HG03175 (cell line): ENCODE measurements at regions not wholly inside any gene's neighbourhood (a gene's known extent, or its start where the extent isn't known, plus 50 kb on each side); places are given as distances from the start of the nearest gene placed in this dataset.

Source experiments
- ATAC-seq: cut with Tn5 transposase; IDR thresholded peaks from one replicate; pipeline ENCODE4 v1.9.1; 2021; ENCODE audit warnings: mild to moderate bottlenecking, moderate library complexity; ENCODE audit not compliant: unreplicated experiment

- no peak for ATAC-seq
Measured at GRCh38 chr20:60354024-60354580, 395.9 kb downstream of the CDH26 start.

- no peak for ATAC-seq
Measured at GRCh38 chr20:60358101-60358500, 399.9 kb downstream of the CDH26 start.

DNA sequence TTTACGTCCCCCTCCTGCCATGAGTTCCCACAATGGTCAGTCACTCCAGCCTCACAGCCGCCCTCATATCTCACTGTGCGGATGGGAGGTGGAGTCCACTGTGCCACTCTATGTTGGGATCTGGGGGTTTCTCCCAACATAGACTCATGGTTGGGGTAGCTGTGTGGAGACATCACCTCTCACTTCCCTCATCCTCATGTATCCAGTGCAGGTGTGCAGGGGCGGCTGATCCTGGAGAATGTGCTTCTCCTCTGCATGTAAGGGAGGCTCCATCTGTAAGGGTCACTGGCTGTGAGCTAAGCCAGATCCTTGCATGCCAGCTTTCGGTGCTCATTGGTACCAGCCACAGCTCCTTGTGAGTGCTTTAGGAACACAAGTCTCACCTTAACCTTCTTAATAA, 400.8 kb downstream of the CDH26 start:
- no peak for ATAC-seq

DNA sequence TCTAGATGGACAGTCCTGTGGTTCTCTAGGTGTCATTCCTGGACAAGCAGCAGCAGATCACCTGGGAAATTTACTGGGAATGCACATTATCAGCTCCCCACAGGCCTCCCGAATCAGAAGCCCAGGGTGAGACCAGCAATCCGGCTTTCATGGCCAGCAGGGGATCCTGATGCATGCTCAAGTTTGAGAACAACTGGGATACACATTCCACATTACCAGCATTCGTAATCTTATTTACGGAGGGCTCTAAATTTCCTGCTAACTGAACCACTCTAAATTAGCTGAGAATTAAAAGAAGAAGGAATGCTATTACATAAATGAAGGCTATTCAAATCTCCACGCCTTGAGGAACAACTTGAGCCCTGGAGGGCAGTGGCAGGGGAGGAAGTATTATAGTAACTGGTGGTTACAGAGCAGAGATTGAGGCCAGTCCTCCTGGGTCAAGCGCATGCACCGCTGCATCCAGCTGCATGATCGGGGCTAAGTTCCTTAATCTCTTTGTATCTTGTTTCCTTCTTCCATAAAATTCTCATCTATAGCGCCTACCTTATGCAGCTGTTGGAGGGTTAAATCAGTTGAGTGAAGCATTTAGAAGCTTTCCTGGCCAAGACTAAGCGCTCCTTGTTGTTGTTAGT, 403.7 kb downstream of the CDH26 start:
- no peak for ATAC-seq

GRCh38 chr20:60362531-60362930, 404.3 kb downstream of the CDH26 start:
- ATAC-seq, result no peak

- no peak for ATAC-seq
Measured at GRCh38 chr20:60363698-60364097, 405.5 kb downstream of the CDH26 start.

DNA sequence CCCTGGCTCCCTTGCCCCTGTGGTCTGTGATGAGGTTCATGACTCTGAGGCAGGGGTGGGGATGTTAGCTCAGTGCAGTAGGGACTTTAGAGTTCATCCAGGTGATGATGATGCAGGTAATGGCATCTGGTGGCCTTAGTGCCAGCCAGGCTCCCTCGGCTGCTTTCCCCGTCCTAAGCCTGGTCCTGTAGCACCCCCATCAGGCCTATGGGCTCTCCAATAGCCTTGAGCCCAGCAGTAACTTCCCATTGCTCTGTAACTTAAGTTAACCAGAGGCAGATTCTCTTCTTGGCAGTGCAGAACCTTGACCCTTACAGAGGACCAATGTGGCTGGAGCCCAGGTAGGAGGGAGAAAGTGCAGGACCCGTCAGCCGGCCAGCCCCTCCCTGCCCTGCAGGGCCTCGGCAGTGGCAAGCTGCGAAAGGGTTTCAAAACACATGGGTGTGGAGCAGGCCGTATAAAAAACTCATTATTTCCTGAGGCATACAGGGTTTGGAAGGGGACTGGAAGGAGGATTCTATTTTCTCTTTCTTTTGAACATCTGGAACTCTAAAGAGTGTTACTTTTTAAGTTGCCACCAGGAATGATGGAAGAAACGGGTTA, 406.9 kb downstream of the CDH26 start:
- ATAC-seq, result no peak

GRCh38 chr20:60365882-60366281, 407.7 kb downstream of the CDH26 start:
- ATAC-seq, result no peak

DNA sequence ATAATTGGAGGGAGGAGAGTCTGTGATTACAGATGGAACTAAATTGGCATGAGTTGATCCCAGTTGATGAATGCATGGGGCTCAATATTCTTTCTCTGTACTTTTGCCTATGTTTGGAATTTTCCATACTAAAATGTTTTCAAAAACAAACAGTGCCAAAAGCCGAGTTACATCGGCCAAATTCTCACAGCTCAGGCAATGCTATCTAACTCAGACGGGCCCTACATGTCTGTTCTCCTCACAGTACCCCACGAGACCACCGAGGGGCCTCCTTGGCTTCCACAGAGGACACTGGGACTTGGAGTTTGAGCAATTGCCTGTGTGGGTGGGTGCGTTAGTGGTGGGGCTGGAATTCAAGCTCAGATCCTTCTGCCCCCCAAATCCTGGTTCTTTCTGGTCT, 413.2 kb downstream of the CDH26 start:
- ATAC-seq, result no peak

DNA sequence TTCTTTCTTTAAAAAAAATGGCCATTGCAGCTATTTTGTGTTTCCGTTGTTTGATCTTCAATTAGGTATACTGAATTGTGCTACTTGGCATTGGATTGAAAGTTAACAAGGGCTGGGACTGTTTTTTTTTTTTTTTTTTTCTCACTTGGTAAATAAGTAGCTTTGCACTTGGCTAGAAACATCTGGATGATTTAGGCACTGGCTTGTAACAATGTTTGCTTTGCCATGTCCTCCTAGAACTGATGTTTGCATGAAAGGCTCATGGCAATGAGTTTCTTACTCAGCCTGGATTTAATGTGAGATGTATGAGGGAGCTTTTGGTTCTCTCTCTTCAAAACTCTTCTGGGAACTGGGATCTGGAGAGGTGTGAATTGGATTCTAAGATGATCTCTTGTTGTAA, 414.1 kb downstream of the CDH26 start:
- no peak for ATAC-seq

DNA sequence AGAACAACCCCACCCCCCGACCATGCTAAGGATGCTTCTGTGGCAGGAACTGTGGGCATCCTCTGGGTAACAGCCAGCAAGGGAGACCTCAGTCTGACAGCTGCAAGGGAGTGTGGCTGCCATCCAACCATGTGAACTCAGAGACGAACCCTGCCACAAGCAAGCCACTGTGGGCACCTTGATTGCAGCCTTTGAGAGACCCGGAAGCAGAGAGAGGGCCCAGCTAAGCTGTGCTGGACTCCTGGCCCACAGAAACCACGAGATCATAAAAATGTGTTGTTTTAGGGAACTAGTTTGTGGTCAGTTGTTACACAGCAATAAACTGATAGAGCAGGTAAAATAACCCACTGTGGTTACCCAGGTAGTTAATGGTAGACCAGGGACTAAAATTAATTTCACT, 414.6 kb downstream of the CDH26 start:
- no peak for ATAC-seq

DNA sequence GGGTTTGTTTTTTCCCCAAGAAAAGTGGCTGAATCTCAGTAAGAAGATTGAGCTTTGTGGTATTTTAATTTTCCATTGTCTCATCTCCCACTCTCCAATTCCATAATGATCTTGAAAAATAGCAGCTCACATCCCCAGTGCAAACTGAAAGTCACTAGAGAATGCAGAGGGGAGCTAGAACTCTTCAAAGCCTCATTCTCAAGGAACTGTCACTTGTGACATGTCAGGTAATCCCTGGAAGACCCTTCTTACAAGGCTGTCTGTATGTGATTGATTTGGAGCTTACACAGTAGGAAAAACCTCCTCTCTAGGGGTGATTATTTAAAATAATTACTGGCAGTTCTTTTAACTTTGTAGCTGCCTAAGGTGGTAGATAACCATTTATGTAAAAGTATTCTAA, 420.4 kb downstream of the CDH26 start:
- no peak for ATAC-seq

GRCh38 chr20:60381643-60382400, 423.6 kb downstream of the CDH26 start:
- ATAC-seq, result no peak

- no peak for ATAC-seq
Measured at GRCh38 chr20:60389441-60389840, 431.2 kb downstream of the CDH26 start.

DNA sequence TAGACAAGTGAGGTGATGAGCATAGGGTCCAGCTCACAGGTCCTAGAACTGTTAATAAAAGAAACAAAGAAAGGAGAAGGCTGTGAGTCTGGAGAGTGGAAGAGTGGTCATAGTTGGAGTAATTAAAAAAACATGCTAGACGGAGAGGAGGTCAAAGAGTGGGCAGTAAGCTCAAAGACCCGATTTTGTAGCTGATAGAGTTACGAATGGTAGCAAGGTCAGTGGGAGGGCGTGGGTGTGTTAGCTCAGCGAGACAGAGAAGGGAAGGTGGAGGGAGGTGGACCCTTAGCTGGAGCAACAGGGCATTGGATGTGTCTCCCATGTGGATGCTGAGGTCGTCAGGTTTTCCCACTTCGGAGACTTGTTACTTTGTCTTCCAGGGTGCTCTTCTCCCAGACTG, 431.7 kb downstream of the CDH26 start:
- no peak for ATAC-seq

- ATAC-seq, result no peak
Measured at GRCh38 chr20:60395991-60396390, 437.8 kb downstream of the CDH26 start.

- ATAC-seq, result no peak
Measured at GRCh38 chr20:60400567-60400966, 442.3 kb downstream of the CDH26 start.

GRCh38 chr20:60402189-60403058, 444.2 kb downstream of the CDH26 start:
- no peak for ATAC-seq

DNA sequence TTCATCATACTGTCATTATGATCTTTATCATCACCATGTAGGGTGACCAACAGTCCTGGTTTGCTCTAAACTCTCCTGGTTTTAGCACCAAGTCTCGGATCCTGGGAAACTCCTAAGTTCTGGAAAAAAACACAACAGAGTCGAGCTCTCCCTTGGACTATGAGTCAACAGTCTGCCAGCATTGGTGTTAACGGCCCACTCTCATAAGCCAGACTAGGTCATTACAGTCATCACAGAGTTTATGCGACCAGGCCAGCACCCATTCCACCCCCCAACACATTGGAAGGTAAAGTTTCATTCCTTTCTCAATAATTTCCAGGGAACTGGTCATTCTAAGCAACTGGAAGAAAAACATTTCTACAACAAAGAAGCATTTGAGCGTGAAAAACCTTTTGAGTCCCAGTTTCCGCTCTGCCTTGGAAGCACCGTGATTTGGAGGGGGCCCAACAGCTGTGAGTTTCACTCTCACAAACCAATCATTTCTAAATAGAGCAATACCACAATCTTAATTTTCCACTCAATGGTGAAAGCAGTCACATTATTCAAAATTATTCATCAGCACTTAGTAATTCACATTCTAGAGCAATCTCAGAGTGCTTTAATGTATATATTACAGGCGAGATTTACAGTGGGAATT, 445.0 kb downstream of the CDH26 start:
- ATAC-seq, result no peak

DNA sequence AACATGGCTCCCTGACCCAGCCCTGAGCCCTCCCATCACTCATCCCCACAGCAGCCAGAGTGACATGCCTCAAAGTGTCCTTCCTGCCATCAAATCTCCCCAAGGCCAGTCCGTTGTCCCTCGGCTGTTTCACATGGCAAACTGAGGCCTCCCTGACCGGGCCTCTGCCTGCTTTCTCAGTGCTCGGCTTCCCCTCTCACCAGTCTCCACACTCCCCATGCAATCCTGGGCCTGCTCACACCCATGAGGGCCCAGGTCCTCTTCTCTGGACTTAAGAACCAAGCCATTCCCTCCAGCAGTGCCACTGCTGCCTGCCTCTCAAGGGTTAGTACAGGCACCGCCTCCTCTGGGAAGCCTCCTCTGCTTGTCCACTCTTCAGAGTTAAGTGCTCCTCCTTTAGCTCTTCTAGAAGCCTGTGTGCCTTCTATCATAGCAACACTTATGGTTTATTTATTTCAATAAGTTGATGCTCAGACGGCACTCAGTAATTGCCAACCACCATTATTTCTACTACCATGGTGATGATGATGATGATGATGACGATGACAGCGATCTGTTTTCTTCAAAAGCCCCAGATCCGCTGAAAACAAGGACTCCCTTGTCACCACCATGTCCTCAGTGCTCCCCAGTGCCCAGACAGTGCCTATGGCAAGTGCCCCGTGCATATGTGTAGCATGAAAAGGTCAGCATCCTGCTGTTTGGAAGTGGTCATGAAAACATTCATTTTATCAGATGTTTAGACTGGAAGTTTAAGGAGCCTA, 449.0 kb downstream of the CDH26 start:
- ATAC-seq, result no peak
